Neural cell (in vitro differentiated cells): ENCODE measurements at regions not wholly inside any gene's neighbourhood (a gene's known extent, or its start where the extent isn't known, plus 50 kb on each side); places are given as distances from the start of the nearest gene placed in this dataset.
A peak's percentile ranks its signal among the peaks of the same experiment; 100 is the strongest.
"Not testable (repeated sequence)": the region's sequence is repeated elsewhere in the genome, so short reads cannot be mapped to it uniquely, and the experiment has no call there.

ENCODE experiments used
- EZH2 ChIP-seq: fragments of 200-600, 300-800 bp; shearing (Covaris generic), sonication (generic); IDR thresholded peaks from 2 replicates; pipeline ENCODE4 v1.6.1; 2014; ENCODE audit warnings: antibody characterized with exemption, low read length, borderline replicate concordance, mild to moderate bottlenecking; ENCODE audit not compliant: insufficient read depth, poor library complexity, severe bottlenecking
- POLR2AphosphoS5 ChIP-seq: IDR thresholded peaks from 2 replicates; pipeline ENCODE4 v1.6.1; 2012
- RAD21 ChIP-seq: fragments of 450-650 bp; conservative IDR thresholded peaks from 2 replicates; pipeline ENCODE4 v1.6.1; 2014; ENCODE audit warnings: antibody characterized with exemption, mild to moderate bottlenecking, moderate library complexity
- TF ChIP-seq, protein P1 (sequence below): fragments of 450-650 bp; IDR thresholded peaks from 2 replicates; pipeline ENCODE4 v1.5.1; 2014; ENCODE audit warnings: antibody characterized with exemption, mild to moderate bottlenecking, moderate library complexity; ENCODE audit not compliant: poor library complexity, severe bottlenecking

GRCh38 chr9:41358682-41359081, 169.6 kb upstream of the ZNG1F start:
- TF ChIP-seq POLR2AphosphoS5, result peak; percentile 36
- not testable (repeated sequence) for TF ChIP-seq EZH2, RAD21
- TF ChIP-seq, protein P1, sequence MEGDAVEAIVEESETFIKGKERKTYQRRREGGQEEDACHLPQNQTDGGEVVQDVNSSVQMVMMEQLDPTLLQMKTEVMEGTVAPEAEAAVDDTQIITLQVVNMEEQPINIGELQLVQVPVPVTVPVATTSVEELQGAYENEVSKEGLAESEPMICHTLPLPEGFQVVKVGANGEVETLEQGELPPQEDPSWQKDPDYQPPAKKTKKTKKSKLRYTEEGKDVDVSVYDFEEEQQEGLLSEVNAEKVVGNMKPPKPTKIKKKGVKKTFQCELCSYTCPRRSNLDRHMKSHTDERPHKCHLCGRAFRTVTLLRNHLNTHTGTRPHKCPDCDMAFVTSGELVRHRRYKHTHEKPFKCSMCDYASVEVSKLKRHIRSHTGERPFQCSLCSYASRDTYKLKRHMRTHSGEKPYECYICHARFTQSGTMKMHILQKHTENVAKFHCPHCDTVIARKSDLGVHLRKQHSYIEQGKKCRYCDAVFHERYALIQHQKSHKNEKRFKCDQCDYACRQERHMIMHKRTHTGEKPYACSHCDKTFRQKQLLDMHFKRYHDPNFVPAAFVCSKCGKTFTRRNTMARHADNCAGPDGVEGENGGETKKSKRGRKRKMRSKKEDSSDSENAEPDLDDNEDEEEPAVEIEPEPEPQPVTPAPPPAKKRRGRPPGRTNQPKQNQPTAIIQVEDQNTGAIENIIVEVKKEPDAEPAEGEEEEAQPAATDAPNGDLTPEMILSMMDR, result not testable (repeated sequence)
